ENCODE measurements at regions not wholly inside any gene's neighbourhood (a gene's known extent, or its start where the extent isn't known, plus 50 kb on each side); places are given as distances from the start of the nearest gene placed in this dataset.
"Not testable (repeated sequence)": the region's sequence is repeated elsewhere in the genome, so short reads cannot be mapped to it uniquely, and the experiment has no call there.

- peak; percentile 37 for DNase-seq (ENCODE audit: low read depth, low spot score)
- in situ Hi-C loops (cut with HindIII; ENCODE audit: low pct_unique_long_range_greater_than_20kb, low sequenced_read_pairs) = no loop called here
Measured at GRCh38 chr9:124140941-124141568, 116.7 kb upstream of the NEK6 start.

GRCh38 chr9:124144561-124145123 is 113.1 kb upstream of the NEK6 start:
- DNase-seq (ENCODE audit: low read depth, low spot score); in situ Hi-C loops (cut with HindIII; ENCODE audit: low pct_unique_long_range_greater_than_20kb, low sequenced_read_pairs): not testable (repeated sequence)

- in situ Hi-C loops (cut with HindIII; ENCODE audit: low pct_unique_long_range_greater_than_20kb, low sequenced_read_pairs) = no loop called here
- DNase-seq (ENCODE audit: low read depth, low spot score) = peak; percentile 82
Measured at GRCh38 chr9:124146031-124146561, 111.7 kb upstream of the NEK6 start.

- DNase-seq (ENCODE audit: low read depth, low spot score) = peak; percentile 87
- in situ Hi-C loops (cut with HindIII; ENCODE audit: low pct_unique_long_range_greater_than_20kb, low sequenced_read_pairs) = no loop called here
Measured at GRCh38 chr9:124149992-124150391, 107.8 kb upstream of the NEK6 start.

- in situ Hi-C loops (cut with HindIII; ENCODE audit: low pct_unique_long_range_greater_than_20kb, low sequenced_read_pairs) = no loop called here
- DNase-seq (ENCODE audit: low read depth, low spot score) = no peak
Measured at GRCh38 chr9:124163760-124164255, 93.9 kb upstream of the NEK6 start.

GRCh38 chr9:124164811-124165210 is 92.9 kb upstream of the NEK6 start:
- in situ Hi-C loops (cut with HindIII; ENCODE audit: low pct_unique_long_range_greater_than_20kb, low sequenced_read_pairs) = no loop called here
- DNase-seq (ENCODE audit: low read depth, low spot score) = no peak

GRCh38 chr9:124174433-124174832 is 83.3 kb upstream of the NEK6 start:
- in situ Hi-C loops (cut with HindIII; ENCODE audit: low pct_unique_long_range_greater_than_20kb, low sequenced_read_pairs) = no loop called here
- no peak for DNase-seq (ENCODE audit: low read depth, low spot score)

GRCh38 chr9:124177522-124177921 is 80.2 kb upstream of the NEK6 start:
- DNase-seq (ENCODE audit: low read depth, low spot score); in situ Hi-C loops (cut with HindIII; ENCODE audit: low pct_unique_long_range_greater_than_20kb, low sequenced_read_pairs): not testable (repeated sequence)

GRCh38 chr9:124179196-124180071 is 78.3 kb upstream of the NEK6 start:
- DNase-seq (ENCODE audit: low read depth, low spot score) = no peak
- in situ Hi-C loops (cut with HindIII; ENCODE audit: low pct_unique_long_range_greater_than_20kb, low sequenced_read_pairs) = no loop called here

GRCh38 chr9:124180557-124180956 is 77.2 kb upstream of the NEK6 start:
- no peak for DNase-seq (ENCODE audit: low read depth, low spot score)
- in situ Hi-C loops (cut with HindIII; ENCODE audit: low pct_unique_long_range_greater_than_20kb, low sequenced_read_pairs) = no loop called here

- DNase-seq (ENCODE audit: low read depth, low spot score) = no peak
- in situ Hi-C loops (cut with HindIII; ENCODE audit: low pct_unique_long_range_greater_than_20kb, low sequenced_read_pairs) = no loop called here
Measured at GRCh38 chr9:124182741-124183140, 75.0 kb upstream of the NEK6 start.

GRCh38 chr9:124183772-124184171 is 74.0 kb upstream of the NEK6 start:
- in situ Hi-C loops (cut with HindIII; ENCODE audit: low pct_unique_long_range_greater_than_20kb, low sequenced_read_pairs) = no loop called here

GRCh38 chr9:124185413-124185812 is 72.3 kb upstream of the NEK6 start:
- in situ Hi-C loops (cut with HindIII; ENCODE audit: low pct_unique_long_range_greater_than_20kb, low sequenced_read_pairs) = no loop called here
- no peak for DNase-seq (ENCODE audit: low read depth, low spot score)

More at GRCh38 chr9:124183772-124184171, 74.0 kb upstream of the NEK6 start:
- no peak for DNase-seq (ENCODE audit: low read depth, low spot score)

GRCh38 chr9:124187311-124187710 is 70.4 kb upstream of the NEK6 start:
- DNase-seq (ENCODE audit: low read depth, low spot score) = no peak
- in situ Hi-C loops (cut with HindIII; ENCODE audit: low pct_unique_long_range_greater_than_20kb, low sequenced_read_pairs) = no loop called here

GRCh38 chr9:124188331-124189110 is 69.2 kb upstream of the NEK6 start:
- DNase-seq (ENCODE audit: low read depth, low spot score) = no peak
- in situ Hi-C loops (cut with HindIII; ENCODE audit: low pct_unique_long_range_greater_than_20kb, low sequenced_read_pairs) = no loop called here

- in situ Hi-C loops (cut with HindIII; ENCODE audit: low pct_unique_long_range_greater_than_20kb, low sequenced_read_pairs) = no loop called here
- DNase-seq (ENCODE audit: low read depth, low spot score) = peak; percentile 100
Measured at GRCh38 chr9:124190761-124191160, 67.0 kb upstream of the NEK6 start.

- in situ Hi-C loops (cut with HindIII; ENCODE audit: low pct_unique_long_range_greater_than_20kb, low sequenced_read_pairs) = no loop called here
- no peak for DNase-seq (ENCODE audit: low read depth, low spot score)
Measured at GRCh38 chr9:124191691-124192395, 65.9 kb upstream of the NEK6 start.
